ENCODE measurements at regions not wholly inside any gene's neighbourhood (a gene's known extent, or its start where the extent isn't known, plus 50 kb on each side); places are given as distances from the start of the nearest gene placed in this dataset.
A peak's percentile ranks its signal among the peaks of the same experiment; 100 is the strongest.
"Not testable (repeated sequence)": the region's sequence is repeated elsewhere in the genome, so short reads cannot be mapped to it uniquely, and the experiment has no call there.

DNA sequence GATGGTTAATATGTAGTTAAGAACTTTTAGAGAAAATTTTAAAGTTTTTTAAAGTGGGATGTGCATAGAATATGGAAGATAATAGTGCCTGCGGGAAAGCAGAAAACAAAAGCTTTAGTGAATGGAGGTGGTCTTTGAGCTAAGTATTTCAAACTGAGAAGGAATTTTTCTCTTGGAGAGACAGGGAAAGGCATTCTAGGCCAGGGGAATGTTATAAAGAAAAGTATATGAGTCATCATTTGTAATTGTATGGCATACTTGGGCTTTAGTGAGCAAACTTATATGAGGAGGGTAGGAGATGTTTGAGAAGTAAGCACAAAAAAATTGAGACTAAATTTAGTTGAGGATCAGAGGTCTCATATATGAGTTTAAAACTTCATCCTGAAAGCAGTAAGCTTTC is 467.0 kb downstream of the PPARGC1A start:
- H3K27ac ChIP-seq: no peak overlapping the region
- H3K4me1 ChIP-seq: peaks cover 6% of the 10 kb centered on the region
- intact Hi-C loops (cut with DNase I): no loop called here
- no peaks in the 10 kb centered on the region for H3K9me3 ChIP-seq
- DNase-seq (no peak), ATAC-seq (no peak)
- TF ChIP-seq, protein P1, sequence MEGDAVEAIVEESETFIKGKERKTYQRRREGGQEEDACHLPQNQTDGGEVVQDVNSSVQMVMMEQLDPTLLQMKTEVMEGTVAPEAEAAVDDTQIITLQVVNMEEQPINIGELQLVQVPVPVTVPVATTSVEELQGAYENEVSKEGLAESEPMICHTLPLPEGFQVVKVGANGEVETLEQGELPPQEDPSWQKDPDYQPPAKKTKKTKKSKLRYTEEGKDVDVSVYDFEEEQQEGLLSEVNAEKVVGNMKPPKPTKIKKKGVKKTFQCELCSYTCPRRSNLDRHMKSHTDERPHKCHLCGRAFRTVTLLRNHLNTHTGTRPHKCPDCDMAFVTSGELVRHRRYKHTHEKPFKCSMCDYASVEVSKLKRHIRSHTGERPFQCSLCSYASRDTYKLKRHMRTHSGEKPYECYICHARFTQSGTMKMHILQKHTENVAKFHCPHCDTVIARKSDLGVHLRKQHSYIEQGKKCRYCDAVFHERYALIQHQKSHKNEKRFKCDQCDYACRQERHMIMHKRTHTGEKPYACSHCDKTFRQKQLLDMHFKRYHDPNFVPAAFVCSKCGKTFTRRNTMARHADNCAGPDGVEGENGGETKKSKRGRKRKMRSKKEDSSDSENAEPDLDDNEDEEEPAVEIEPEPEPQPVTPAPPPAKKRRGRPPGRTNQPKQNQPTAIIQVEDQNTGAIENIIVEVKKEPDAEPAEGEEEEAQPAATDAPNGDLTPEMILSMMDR (IDR thresholded peaks at IDR 0.05): no peak
- no peak overlapping the region for H3K4me3 ChIP-seq
- H3K27me3 ChIP-seq (ENCODE audit: insufficient read depth in 3 of 3, low read length in 2 of 3): no peaks in the 10 kb centered on the region
- no peaks in the 10 kb centered on the region for H3K36me3 ChIP-seq (ENCODE audit: insufficient read depth in 1 of 2, low read depth in 1 of 2)
- WGBS, 3 donors: 90 to 94% (median 93%) methylated on average over 1 of the region's 1 CpG

DNA sequence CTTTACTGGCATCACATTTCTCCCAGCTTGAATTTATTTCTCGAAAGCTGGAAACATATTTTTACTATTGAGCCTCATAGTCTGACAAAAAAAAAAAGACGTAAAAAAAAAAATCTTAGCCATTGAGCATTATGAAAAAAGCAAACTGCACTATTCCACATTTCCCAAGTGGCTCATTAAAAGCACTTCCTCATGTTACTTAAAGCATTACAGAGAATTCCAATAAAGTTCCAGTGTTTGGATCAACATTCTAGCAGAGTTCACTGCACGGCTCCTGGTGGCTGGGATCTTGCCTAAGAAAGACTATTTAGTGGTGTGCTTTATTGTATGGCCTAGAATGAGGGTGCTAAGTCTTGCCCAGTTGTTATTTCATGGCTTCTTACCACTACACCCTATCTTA is 476.2 kb downstream of the PPARGC1A start:
- ATAC-seq (no peak), DNase-seq (no peak)
- TF ChIP-seq, protein P1 (IDR thresholded peaks at IDR 0.05): no peak
- WGBS, 3 donors: 20 to 38% (median 21%) methylated on average over 3 of the region's 3 CpGs
- Histone ChIP-seq H3K9me3 (no peaks in the 10 kb centered on the region), H3K27ac (no peak overlapping the region), H3K4me1 (peaks cover 8% of the 10 kb centered on the region), H3K36me3 (ENCODE audit: insufficient read depth in 1 of 2, low read depth in 1 of 2) (no peaks in the 10 kb centered on the region), H3K27me3 (ENCODE audit: insufficient read depth in 3 of 3, low read length in 2 of 3) (no peaks in the 10 kb centered on the region), H3K4me3 (no peak overlapping the region)
- intact Hi-C loops (cut with DNase I): no loop called here

DNA sequence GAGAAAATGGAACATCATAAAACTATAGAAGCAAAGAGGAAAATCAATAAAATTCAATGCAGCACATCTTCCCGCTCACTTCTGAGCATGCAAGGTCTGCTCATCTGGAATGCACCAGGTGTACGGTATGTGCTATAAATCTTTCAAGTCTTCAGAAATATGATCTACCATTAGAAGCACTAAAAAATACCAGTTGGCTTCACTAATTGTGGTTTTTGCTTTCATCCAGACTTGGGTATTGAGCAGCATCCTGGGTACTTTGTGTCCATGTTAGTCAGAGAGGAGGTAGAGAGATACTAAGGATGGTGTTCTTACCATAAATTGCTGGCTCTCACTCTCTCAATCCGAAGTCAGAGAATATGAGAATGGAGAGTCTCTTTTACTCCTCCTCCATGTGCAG is 477.1 kb downstream of the PPARGC1A start:
- TF ChIP-seq, protein P1 (IDR thresholded peaks at IDR 0.05): no peak
- Histone ChIP-seq H3K27me3 (ENCODE audit: insufficient read depth in 3 of 3, low read length in 2 of 3) (no peaks in the 10 kb centered on the region), H3K9me3 (no peaks in the 10 kb centered on the region), H3K36me3 (ENCODE audit: insufficient read depth in 1 of 2, low read depth in 1 of 2) (no peaks in the 10 kb centered on the region), H3K27ac (no peak overlapping the region), H3K4me3 (no peak overlapping the region), H3K4me1 (peaks cover 8% of the 10 kb centered on the region)
- intact Hi-C loops (cut with DNase I): no loop called here
- DNase-seq: no peak
- 48 to 77% (median 57%) methylated on average over 3 of the region's 3 CpGs for WGBS, 3 donors
- ATAC-seq: no peak

DNA sequence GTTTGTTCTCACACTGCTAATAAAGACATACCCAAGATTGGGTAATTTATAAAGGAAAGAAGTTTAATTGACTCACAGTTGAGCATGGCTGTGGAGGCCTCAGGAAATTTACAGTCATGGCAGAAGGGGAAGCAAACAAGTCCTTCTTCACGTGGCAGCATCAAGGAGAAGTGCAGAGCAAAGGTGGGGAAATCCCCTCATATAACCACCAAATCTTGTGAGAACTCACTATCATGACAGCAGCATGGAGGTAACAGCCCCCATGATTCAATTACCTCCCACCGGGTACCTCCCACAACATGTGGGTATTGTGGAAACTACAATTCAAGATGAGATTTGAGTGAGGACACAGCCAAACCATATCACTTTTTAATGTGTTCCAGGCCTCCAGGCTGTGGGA is 480.9 kb downstream of the PPARGC1A start:
- DNase-seq; H3K4me3 ChIP-seq; H3K36me3 ChIP-seq (ENCODE audit: insufficient read depth in 1 of 2, low read depth in 1 of 2); H3K4me1 ChIP-seq; intact Hi-C loops (cut with DNase I); ATAC-seq; H3K27ac ChIP-seq; H3K9me3 ChIP-seq; H3K27me3 ChIP-seq (ENCODE audit: insufficient read depth in 3 of 3, low read length in 2 of 3): not testable (repeated sequence)
- WGBS, 3 donors: 86 to 92% (median 91%) methylated on average over 2 of the region's 2 CpGs

DNA sequence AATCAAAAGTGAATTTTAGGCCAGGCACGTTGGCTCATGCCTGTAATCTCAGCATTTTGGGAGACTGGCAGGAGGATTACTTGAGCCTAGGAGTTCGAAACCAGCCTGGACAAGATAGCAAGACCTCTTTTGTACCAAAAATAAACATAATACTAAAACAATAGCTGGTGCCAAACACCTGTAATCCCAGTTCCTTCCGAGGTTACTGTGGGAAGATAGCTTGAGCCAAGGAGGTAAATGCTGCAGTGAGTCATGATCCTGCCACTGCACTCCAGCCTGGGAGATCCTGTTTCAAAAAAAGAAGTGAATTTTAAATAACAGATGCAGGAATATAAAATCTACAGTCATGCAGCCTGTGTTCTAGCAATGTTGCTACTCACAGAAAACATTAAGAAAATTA is 488.3 kb downstream of the PPARGC1A start:
- TF ChIP-seq, protein P1 (IDR thresholded peaks at IDR 0.05): no peak

More for the DNA sequence above, 488.3 kb downstream of the PPARGC1A start:
- H3K36me3 ChIP-seq (ENCODE audit: insufficient read depth in 1 of 2, low read depth in 1 of 2): no peaks in the 10 kb centered on the region
- 10 to 26% (median 14%) methylated on average over 3 of the region's 3 CpGs for WGBS, 3 donors
- no peaks in the 10 kb centered on the region for H3K27me3 ChIP-seq (ENCODE audit: insufficient read depth in 3 of 3, low read length in 2 of 3)
- intact Hi-C loops (cut with DNase I): no loop called here
- no peak overlapping the region for H3K4me3 ChIP-seq
- ATAC-seq: peak; percentile 68 to 95 (median 84)
- H3K4me1 ChIP-seq: peaks cover 3% of the 10 kb centered on the region
- H3K27ac ChIP-seq: peak overlapping the region; percentile 49
- no peak for DNase-seq
- H3K9me3 ChIP-seq: peaks cover 4% of the 10 kb centered on the region

Measured in psoas muscle (tissue), 7 donors.